ENCODE measurements at regions not wholly inside any gene's neighbourhood (a gene's known extent, or its start where the extent isn't known, plus 50 kb on each side); places are given as distances from the start of the nearest gene placed in this dataset.

DNA sequence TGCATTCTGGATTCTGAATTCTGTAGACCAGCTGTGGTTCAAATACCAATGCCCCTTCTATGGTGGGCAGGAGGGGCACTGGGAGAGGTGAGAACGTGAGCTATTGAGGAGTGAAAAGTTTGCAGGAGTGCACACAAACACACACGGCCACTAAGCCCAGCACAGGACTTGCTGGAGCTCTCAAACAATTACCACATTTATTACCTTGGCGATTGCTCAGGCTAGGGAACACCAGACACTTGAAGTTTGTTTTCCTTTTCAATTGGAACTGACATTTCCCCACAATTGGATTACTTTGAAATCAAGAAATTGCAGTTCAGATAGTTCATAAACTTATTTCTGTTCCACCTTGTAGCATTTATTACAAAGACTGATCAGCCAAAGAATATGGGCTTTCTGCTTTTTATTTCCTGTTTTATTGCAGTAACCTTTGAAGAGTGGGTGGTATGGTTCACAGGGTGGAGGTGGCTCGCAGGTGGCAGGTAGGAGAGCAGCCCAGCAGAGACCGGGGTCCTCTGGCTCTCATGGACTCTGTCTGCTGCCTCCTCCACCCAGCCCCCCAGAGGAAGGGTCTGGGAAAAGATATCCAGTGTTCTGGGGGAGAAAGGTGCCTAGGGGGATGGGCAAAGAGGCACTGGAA lies 429.8 kb upstream of the CCDC196 start (continued):
- TF ChIP-seq, protein P1, sequence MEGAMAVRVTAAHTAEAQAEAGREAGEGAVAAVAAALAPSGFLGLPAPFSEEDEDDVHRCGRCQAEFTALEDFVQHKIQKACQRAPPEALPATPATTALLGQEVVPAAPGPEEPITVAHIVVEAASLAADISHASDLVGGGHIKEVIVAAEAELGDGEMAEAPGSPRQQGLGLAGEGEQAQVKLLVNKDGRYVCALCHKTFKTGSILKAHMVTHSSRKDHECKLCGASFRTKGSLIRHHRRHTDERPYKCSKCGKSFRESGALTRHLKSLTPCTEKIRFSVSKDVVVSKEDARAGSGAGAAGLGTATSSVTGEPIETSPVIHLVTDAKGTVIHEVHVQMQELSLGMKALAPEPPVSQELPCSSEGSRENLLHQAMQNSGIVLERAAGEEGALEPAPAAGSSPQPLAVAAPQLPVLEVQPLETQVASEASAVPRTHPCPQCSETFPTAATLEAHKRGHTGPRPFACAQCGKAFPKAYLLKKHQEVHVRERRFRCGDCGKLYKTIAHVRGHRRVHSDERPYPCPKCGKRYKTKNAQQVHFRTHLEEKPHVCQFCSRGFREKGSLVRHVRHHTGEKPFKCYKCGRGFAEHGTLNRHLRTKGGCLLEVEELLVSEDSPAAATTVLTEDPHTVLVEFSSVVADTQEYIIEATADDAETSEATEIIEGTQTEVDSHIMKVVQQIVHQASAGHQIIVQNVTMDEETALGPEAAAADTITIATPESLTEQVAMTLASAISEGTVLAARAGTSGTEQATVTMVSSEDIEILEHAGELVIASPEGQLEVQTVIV (IDR thresholded peaks at IDR 0.05; ENCODE audit: borderline replicate concordance, partially characterized antibody): no peak

DNA sequence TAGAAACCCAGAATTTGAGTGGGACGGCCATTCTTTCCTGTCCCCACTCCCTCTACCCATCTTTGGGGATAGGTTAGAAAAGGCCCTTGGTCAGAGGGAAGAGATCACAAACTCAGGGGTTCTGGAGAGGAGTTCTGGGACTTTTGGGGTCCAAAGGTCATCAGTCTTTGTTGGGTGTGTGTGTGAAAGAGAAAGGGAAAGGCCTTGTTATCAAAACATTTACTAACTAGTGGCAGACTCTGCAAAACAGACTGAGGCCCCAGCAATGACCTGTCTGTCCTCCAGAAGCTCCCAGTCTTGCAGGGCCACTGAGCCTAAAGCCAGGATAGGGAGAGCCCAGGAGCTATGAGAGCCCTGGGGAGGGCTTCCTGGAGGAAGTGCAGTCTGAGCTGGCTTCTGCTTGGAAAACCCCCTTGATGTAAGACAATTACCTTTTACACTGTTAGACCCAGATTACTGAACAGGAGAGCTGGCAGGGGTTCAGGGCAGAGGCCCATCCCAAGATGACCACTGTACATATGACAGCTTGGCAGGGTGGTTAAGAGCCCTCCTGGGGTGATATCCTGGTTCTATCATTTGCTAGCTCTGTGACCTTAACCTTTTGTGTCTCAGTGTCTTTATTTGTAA lies 429.1 kb upstream of the CCDC196 start:
- Histone ChIP-seq H3K4me3 (no peak overlapping the region), H4K20me1 (ENCODE audit: control insufficient read depth, insufficient read depth) (no peaks in the 10 kb centered on the region), H3K79me2 (ENCODE audit: control insufficient read depth, insufficient read depth, low read length) (no peaks in the 10 kb centered on the region), H3K9me3 (replicated peaks; ENCODE audit: control insufficient read depth, insufficient read depth, low read length) (no peaks in the 10 kb centered on the region), H3K4me2 (ENCODE audit: control insufficient read depth, insufficient read depth) (no peak overlapping the region), H3K36me3 (ENCODE audit: control insufficient read depth in 2 of 2, insufficient read depth in 2 of 2, low read length in 1 of 2) (no peaks in the 10 kb centered on the region), H2AFZ (ENCODE audit: control insufficient read depth, low read depth, low read length) (no peak overlapping the region), H3K27me3 (replicated peaks in 1 of 2; ENCODE audit: control insufficient read depth in 2 of 2, insufficient read depth in 2 of 2, low read length in 1 of 2) (no peaks in the 10 kb centered on the region), H3K9ac (ENCODE audit: control insufficient read depth, insufficient read depth, low read length) (no peak overlapping the region), H3K27ac (ENCODE audit: control insufficient read depth, insufficient read depth) (no peak overlapping the region), H3K4me1 (ENCODE audit: control insufficient read depth, insufficient read depth, low read length) (no peaks in the 10 kb centered on the region)
- ChIA-PET RAD21 (ENCODE audit: unreplicated experiment) (no interaction called here), CTCF (interaction anchor here (1.2 to 2.7 kb wide), 2 partner anchors 9 to 13 kb away, joined by 3 to 12 read pairs; no protein-coding TSS in a partner anchor), SMC1A (ENCODE audit: uncharacterized antibody, unreplicated experiment) (interaction anchor here (1.0 to 1.4 kb wide), 3 partner anchors 22 to 96 kb away, joined by 3 read pairs; no protein-coding TSS in a partner anchor), POLR2A (interaction anchor here (0.5 kb wide), 1 partner anchor 738 kb away, joined by 3 read pairs; no protein-coding TSS in a partner anchor)
- in situ Hi-C loops (cut with MboI) (no loop called here), intact Hi-C loops (cut with micrococcal nuclease; ENCODE audit: unreplicated experiment) (no loop called here)
- FAIRE-seq (no peak), ATAC-seq (peak; percentile 73), DNase-seq (ENCODE audit: low read depth, low spot score) (no peak)
- WGBS (ENCODE audit: insufficient coverage, insufficient replicate concordance, low lambda C conversion rate, missing lambda C conversion rate): 5% methylated on average over 1 of the region's 1 CpG
- no TSS peak for BruUV-seq (replicated peaks)
- TF ChIP-seq IKZF1 (conservative IDR thresholded peaks at IDR 0.05): peak; percentile 33; the same call in 1 of the 2 replicates
- TF ChIP-seq BMI1 (IDR thresholded peaks at IDR 0.05; ENCODE audit: borderline replicate concordance): no peak
- TF ChIP-seq POLR2AphosphoS5 (IDR thresholded peaks at IDR 0.05; ENCODE audit: low read length): no peak
- peak; percentile 65; the same call in 1 of the 2 replicates for TF ChIP-seq NR2F1 (conservative IDR thresholded peaks at IDR 0.05)
- TF ChIP-seq HDAC6 (IDR thresholded peaks at IDR 0.05; ENCODE audit: unreplicated experiment): no peak
- TF ChIP-seq SPI1 (IDR thresholded peaks at IDR 0.05; ENCODE audit: borderline replicate concordance, insufficient read depth, low read depth, low read length): peak; percentile 25; the same call in 1 of the 2 replicates
- TF ChIP-seq, protein P2, sequence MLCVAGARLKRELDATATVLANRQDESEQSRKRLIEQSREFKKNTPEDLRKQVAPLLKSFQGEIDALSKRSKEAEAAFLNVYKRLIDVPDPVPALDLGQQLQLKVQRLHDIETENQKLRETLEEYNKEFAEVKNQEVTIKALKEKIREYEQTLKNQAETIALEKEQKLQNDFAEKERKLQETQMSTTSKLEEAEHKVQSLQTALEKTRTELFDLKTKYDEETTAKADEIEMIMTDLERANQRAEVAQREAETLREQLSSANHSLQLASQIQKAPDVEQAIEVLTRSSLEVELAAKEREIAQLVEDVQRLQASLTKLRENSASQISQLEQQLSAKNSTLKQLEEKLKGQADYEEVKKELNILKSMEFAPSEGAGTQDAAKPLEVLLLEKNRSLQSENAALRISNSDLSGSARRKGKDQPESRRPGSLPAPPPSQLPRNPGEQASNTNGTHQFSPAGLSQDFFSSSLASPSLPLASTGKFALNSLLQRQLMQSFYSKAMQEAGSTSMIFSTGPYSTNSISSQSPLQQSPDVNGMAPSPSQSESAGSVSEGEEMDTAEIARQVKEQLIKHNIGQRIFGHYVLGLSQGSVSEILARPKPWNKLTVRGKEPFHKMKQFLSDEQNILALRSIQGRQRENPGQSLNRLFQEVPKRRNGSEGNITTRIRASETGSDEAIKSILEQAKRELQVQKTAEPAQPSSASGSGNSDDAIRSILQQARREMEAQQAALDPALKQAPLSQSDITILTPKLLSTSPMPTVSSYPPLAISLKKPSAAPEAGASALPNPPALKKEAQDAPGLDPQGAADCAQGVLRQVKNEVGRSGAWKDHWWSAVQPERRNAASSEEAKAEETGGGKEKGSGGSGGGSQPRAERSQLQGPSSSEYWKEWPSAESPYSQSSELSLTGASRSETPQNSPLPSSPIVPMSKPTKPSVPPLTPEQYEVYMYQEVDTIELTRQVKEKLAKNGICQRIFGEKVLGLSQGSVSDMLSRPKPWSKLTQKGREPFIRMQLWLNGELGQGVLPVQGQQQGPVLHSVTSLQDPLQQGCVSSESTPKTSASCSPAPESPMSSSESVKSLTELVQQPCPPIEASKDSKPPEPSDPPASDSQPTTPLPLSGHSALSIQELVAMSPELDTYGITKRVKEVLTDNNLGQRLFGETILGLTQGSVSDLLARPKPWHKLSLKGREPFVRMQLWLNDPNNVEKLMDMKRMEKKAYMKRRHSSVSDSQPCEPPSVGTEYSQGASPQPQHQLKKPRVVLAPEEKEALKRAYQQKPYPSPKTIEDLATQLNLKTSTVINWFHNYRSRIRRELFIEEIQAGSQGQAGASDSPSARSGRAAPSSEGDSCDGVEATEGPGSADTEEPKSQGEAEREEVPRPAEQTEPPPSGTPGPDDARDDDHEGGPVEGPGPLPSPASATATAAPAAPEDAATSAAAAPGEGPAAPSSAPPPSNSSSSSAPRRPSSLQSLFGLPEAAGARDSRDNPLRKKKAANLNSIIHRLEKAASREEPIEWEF (IDR thresholded peaks at IDR 0.05; ENCODE audit: insufficient replicate concordance, low read depth, low read length): no peak
- no peak for TF ChIP-seq MEF2A (IDR thresholded peaks at IDR 0.05; ENCODE audit: insufficient read depth, low read depth, low read length)
- TF ChIP-seq RELB (IDR thresholded peaks at IDR 0.05; ENCODE audit: low read depth): peak; percentile 27; the same call in 1 of the 2 replicates

Measured in GM12878 (cell line).